Activated CD4-positive, alpha-beta T cell treated with anti-CD3 and anti-CD28 coated beads, Interleukin-2, amount 50 U/mL, for 4 hours (primary cell): ENCODE measurements at regions not wholly inside any gene's neighbourhood (a gene's known extent, or its start where the extent isn't known, plus 50 kb on each side); places are given as distances from the start of the nearest gene placed in this dataset.

Source experiments
- DNase-seq, 2 experiments: peaks; one replicate each; pipeline ENCODE4 v3.0.0-alpha.2; 2020

GRCh38 chr4:178309890-178310289 is 867.7 kb upstream of the AGA start:
- DNase-seq = no peak

GRCh38 chr4:178311997-178312396 is 869.8 kb upstream of the AGA start:
- no peak for DNase-seq

GRCh38 chr4:178314287-178314686 is 872.0 kb upstream of the AGA start:
- DNase-seq = no peak

GRCh38 chr4:178316211-178316610 is 874.0 kb upstream of the AGA start:
- no peak for DNase-seq

- DNase-seq = no peak
Observed at GRCh38 chr4:178320003-178320402, 877.8 kb upstream of the AGA start.

GRCh38 chr4:178322524-178323183 is 880.4 kb upstream of the AGA start:
- no peak for DNase-seq

GRCh38 chr4:178329226-178329872 is 887.1 kb upstream of the AGA start:
- DNase-seq = no peak

GRCh38 chr4:178333355-178333754 is 891.1 kb upstream of the AGA start:
- no peak for DNase-seq

GRCh38 chr4:178339769-178340168 is 897.5 kb upstream of the AGA start:
- no peak for DNase-seq

- DNase-seq = no peak
Observed at GRCh38 chr4:178340468-178340867, 898.2 kb upstream of the AGA start.

GRCh38 chr4:178344096-178344495 is 901.9 kb upstream of the AGA start:
- no peak for DNase-seq

- no peak for DNase-seq
Observed at GRCh38 chr4:178347111-178347510, 904.9 kb upstream of the AGA start.

GRCh38 chr4:178349601-178350000 is 907.4 kb upstream of the AGA start:
- DNase-seq = no peak

- DNase-seq = no peak
Observed at GRCh38 chr4:178351185-178351584, 908.9 kb upstream of the AGA start.

- DNase-seq = no peak
Observed at GRCh38 chr4:178356725-178357124, 914.5 kb upstream of the AGA start.

- no peak for DNase-seq
Observed at GRCh38 chr4:178385481-178385880, 943.2 kb upstream of the AGA start.

GRCh38 chr4:178387756-178388155 is 945.5 kb upstream of the AGA start:
- no peak for DNase-seq

GRCh38 chr4:178395798-178396197 is 953.6 kb upstream of the AGA start:
- no peak for DNase-seq

GRCh38 chr4:178412455-178412854 is 970.2 kb upstream of the AGA start:
- DNase-seq = no peak

- DNase-seq = no peak
Observed at GRCh38 chr4:178414042-178414441, 971.8 kb upstream of the AGA start.

GRCh38 chr4:178414881-178415446 is 972.7 kb upstream of the AGA start:
- DNase-seq = no peak

GRCh38 chr4:178415925-178416324 is 973.7 kb upstream of the AGA start:
- no peak for DNase-seq

- DNase-seq = no peak
Observed at GRCh38 chr4:178423366-178423765, 981.1 kb upstream of the AGA start.

- no peak for DNase-seq
Observed at GRCh38 chr4:178426871-178427270, 984.6 kb upstream of the AGA start.

GRCh38 chr4:178427663-178428062 is 985.4 kb upstream of the AGA start:
- DNase-seq = no peak
